ENCODE measurements at regions not wholly inside any gene's neighbourhood (a gene's known extent, or its start where the extent isn't known, plus 50 kb on each side); places are given as distances from the start of the nearest gene placed in this dataset.

DNA sequence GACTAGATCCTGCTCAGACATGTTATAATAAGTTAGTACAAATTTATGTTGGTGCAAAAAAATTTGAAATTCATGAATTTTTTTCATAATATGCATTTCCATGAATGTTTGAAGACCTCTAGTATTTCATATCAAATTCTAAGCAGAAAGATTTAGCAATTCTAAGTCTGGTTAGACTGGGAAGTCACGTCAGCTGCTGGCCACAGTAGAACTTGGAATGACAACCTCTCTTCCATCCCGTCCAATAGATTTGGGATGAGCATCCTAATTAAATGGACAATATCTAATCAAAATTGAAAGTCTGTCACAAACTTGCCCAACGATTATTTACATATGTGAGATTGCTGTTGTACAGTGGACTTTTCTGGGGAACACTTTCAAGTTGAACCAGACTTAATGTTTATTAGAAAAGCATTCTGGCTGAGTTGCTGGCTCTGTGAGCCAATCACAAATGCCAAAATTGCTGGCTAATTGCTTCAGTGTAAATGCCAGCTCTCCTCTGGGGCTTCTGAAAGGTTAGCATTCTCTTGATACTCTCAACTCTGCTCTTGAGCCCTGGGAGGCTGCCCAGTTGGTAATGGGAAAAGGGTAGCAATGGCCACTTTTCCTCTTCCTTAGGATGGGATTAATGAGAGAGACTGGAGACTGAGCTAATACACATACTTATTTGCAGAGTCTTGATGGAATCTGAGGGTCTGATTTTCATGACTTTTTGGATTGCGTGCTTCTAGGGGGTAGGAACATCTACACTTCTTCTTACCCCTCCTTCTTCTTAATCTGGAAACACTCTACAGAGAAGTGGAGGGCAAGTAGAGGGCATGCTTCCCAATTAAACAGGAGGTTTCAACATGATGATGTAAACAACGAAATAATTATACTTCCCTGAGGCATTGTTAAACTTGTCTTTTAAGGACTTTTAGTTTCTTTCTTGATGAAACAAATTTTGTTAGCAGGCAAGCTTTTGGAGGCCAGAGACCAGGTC lies 253.5 kb downstream of the BAMBI start:
- Histone ChIP-seq H3K9ac (ENCODE audit: control insufficient read depth, extremely low read depth, insufficient read depth, low read length) (no peak overlapping the region), H3K27me3 (ENCODE audit: control insufficient read depth, extremely low read depth, insufficient read depth, low read length) (no peaks in the 10 kb centered on the region), H3K36me3 (ENCODE audit: control insufficient read depth in 2 of 2, extremely low read depth in 1 of 2, insufficient read depth in 2 of 2, low read length in 2 of 2) (no peaks in the 10 kb centered on the region), H3K4me2 (ENCODE audit: control insufficient read depth, extremely low read depth, insufficient read depth, low read depth, low read length) (no peak overlapping the region), H3K9me1 (ENCODE audit: control insufficient read depth, extremely low read depth, insufficient read depth, low read length) (no peaks in the 10 kb centered on the region), H3K4me1 (ENCODE audit: control insufficient read depth, extremely low read depth, insufficient read depth, low read length) (no peaks in the 10 kb centered on the region), H3K27ac (ENCODE audit: control insufficient read depth, insufficient read depth, low read length) (no peak overlapping the region), H3K79me2 (ENCODE audit: control insufficient read depth, insufficient read depth, low read length) (no peaks in the 10 kb centered on the region), H3K4me3 (ENCODE audit: control insufficient read depth in 2 of 3, extremely low read depth in 1 of 3, insufficient read depth in 2 of 3, low read depth in 1 of 3, low read length in 3 of 3) (no peak overlapping the region), H3K9me3 (ENCODE audit: control insufficient read depth, low read depth, low read length) (no peaks in the 10 kb centered on the region), H2AFZ (ENCODE audit: control insufficient read depth, low read length) (no peak overlapping the region), H4K20me1 (ENCODE audit: control insufficient read depth, extremely low read depth, insufficient read depth, low read length) (no peaks in the 10 kb centered on the region)
- TF ChIP-seq, protein P1, sequence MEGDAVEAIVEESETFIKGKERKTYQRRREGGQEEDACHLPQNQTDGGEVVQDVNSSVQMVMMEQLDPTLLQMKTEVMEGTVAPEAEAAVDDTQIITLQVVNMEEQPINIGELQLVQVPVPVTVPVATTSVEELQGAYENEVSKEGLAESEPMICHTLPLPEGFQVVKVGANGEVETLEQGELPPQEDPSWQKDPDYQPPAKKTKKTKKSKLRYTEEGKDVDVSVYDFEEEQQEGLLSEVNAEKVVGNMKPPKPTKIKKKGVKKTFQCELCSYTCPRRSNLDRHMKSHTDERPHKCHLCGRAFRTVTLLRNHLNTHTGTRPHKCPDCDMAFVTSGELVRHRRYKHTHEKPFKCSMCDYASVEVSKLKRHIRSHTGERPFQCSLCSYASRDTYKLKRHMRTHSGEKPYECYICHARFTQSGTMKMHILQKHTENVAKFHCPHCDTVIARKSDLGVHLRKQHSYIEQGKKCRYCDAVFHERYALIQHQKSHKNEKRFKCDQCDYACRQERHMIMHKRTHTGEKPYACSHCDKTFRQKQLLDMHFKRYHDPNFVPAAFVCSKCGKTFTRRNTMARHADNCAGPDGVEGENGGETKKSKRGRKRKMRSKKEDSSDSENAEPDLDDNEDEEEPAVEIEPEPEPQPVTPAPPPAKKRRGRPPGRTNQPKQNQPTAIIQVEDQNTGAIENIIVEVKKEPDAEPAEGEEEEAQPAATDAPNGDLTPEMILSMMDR (optimal IDR thresholded peaks at IDR 0.05 in 1 of 3, IDR thresholded peaks at IDR 0.05 in 1 of 3, conservative IDR thresholded peaks at IDR 0.05 in 1 of 3; ENCODE audit: extremely low read depth in 1 of 3, insufficient read depth in 2 of 3, low read length in 3 of 3) = no peak
- no peak for TF ChIP-seq EZH2 (IDR thresholded peaks at IDR 0.05; ENCODE audit: low read length)
- dilution Hi-C loops (cut with MboI; ENCODE audit: extremely low pct_ligation_motif_present, low sequenced_read_pairs) = no loop called here
- no peak for DNase-seq (ENCODE audit: low read depth, low spot score)
- no peak for FAIRE-seq

DNA sequence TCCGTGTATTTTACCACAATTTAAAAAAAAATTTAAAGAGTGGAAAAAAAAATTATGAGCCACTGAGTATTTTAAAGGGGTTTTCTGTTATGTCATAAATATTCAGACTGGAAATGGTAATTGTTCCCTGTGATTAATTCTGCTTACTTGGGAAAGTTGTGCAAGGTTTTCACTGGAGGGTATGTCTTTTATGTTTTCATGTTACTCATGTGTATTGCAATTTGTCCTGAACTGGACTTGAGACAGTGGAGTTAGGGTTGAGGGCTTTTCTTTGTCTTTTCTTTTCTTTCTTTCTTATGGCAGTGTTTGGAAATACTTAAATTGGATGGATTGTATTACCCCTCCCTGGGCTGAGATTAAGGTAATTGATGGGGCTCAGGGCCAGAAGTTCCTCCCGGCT lies 257.7 kb downstream of the BAMBI start:
- no peak for TF ChIP-seq EZH2 (IDR thresholded peaks at IDR 0.05; ENCODE audit: low read length)
- TF ChIP-seq, protein P1 (optimal IDR thresholded peaks at IDR 0.05 in 1 of 3, IDR thresholded peaks at IDR 0.05 in 1 of 3, conservative IDR thresholded peaks at IDR 0.05 in 1 of 3; ENCODE audit: extremely low read depth in 1 of 3, insufficient read depth in 2 of 3, low read length in 3 of 3) = no peak
- Histone ChIP-seq H3K9me3 (ENCODE audit: control insufficient read depth, low read depth, low read length) (no peaks in the 10 kb centered on the region), H3K4me1 (ENCODE audit: control insufficient read depth, extremely low read depth, insufficient read depth, low read length) (no peaks in the 10 kb centered on the region), H3K4me3 (ENCODE audit: control insufficient read depth in 2 of 3, extremely low read depth in 1 of 3, insufficient read depth in 2 of 3, low read depth in 1 of 3, low read length in 3 of 3) (no peak overlapping the region), H3K4me2 (ENCODE audit: control insufficient read depth, extremely low read depth, insufficient read depth, low read depth, low read length) (no peak overlapping the region), H4K20me1 (ENCODE audit: control insufficient read depth, extremely low read depth, insufficient read depth, low read length) (no peaks in the 10 kb centered on the region), H2AFZ (ENCODE audit: control insufficient read depth, low read length) (no peak overlapping the region), H3K27ac (ENCODE audit: control insufficient read depth, insufficient read depth, low read length) (no peak overlapping the region), H3K9ac (ENCODE audit: control insufficient read depth, extremely low read depth, insufficient read depth, low read length) (no peak overlapping the region), H3K79me2 (ENCODE audit: control insufficient read depth, insufficient read depth, low read length) (no peaks in the 10 kb centered on the region), H3K27me3 (ENCODE audit: control insufficient read depth, extremely low read depth, insufficient read depth, low read length) (peaks cover 3% of the 10 kb centered on the region), H3K36me3 (ENCODE audit: control insufficient read depth in 2 of 2, extremely low read depth in 1 of 2, insufficient read depth in 2 of 2, low read length in 2 of 2) (no peaks in the 10 kb centered on the region), H3K9me1 (ENCODE audit: control insufficient read depth, extremely low read depth, insufficient read depth, low read length) (no peaks in the 10 kb centered on the region)
- DNase-seq (ENCODE audit: low read depth, low spot score) = no peak
- FAIRE-seq = no peak
- dilution Hi-C loops (cut with MboI; ENCODE audit: extremely low pct_ligation_motif_present, low sequenced_read_pairs) = no loop called here
